ENCODE measurements at regions not wholly inside any gene's neighbourhood (a gene's known extent, or its start where the extent isn't known, plus 50 kb on each side); places are given as distances from the start of the nearest gene placed in this dataset.
A peak's percentile ranks its signal among the peaks of the same experiment; 100 is the strongest.
"Not testable (repeated sequence)": the region's sequence is repeated elsewhere in the genome, so short reads cannot be mapped to it uniquely, and the experiment has no call there.

DNA sequence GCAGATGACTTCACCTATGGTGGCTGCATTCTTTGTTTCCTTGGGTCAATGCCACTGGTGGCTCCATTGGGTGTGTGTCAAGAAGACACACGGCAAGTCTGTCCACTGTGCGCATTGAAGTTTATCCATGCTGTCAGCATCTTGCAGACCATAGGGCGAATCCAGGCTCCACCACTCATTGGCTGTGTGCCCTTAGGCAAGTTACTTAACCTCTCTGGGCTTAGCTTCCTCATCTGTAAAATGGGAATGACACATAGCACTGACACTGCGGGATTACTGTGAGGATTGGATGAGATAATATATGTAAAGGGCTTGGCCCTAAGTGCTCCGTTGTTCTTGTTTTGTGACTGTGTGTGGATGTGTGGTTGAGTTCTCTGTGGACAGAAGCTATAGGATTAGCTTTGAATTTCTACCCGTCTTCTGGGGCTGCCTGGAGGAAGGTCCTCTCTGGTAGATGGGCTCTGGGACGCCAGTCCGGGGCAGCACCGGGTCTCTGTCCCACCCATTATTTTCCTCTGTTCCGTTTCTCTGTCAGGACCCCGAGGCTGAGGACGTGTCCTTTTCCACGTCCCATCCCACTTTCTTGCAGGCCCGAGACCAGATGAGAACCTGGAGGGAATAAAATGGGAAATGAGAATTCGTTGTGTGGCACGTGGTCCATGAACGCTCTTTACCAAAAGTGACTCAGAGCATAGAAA is 178.4 kb downstream of the IRF8 start:
- Histone ChIP-seq H3K4me3 (no peak overlapping the region), H3K27me3 (ENCODE audit: low read depth) (peaks cover 9% of the 10 kb centered on the region), H3K36me3 (no peaks in the 10 kb centered on the region), H3K9me3 (no peaks in the 10 kb centered on the region), H3K4me1 (peaks cover 9% of the 10 kb centered on the region), H3K27ac (no peak overlapping the region)
- ATAC-seq (no peak), DNase-seq (no peak)
- TF ChIP-seq, protein P1, sequence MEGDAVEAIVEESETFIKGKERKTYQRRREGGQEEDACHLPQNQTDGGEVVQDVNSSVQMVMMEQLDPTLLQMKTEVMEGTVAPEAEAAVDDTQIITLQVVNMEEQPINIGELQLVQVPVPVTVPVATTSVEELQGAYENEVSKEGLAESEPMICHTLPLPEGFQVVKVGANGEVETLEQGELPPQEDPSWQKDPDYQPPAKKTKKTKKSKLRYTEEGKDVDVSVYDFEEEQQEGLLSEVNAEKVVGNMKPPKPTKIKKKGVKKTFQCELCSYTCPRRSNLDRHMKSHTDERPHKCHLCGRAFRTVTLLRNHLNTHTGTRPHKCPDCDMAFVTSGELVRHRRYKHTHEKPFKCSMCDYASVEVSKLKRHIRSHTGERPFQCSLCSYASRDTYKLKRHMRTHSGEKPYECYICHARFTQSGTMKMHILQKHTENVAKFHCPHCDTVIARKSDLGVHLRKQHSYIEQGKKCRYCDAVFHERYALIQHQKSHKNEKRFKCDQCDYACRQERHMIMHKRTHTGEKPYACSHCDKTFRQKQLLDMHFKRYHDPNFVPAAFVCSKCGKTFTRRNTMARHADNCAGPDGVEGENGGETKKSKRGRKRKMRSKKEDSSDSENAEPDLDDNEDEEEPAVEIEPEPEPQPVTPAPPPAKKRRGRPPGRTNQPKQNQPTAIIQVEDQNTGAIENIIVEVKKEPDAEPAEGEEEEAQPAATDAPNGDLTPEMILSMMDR (IDR thresholded peaks at IDR 0.05) = no peak
- intact Hi-C loops (cut with DNase I) = loop anchor here (10.0 kb wide), 1 partner anchor 417 kb away; no protein-coding TSS in a partner anchor

DNA sequence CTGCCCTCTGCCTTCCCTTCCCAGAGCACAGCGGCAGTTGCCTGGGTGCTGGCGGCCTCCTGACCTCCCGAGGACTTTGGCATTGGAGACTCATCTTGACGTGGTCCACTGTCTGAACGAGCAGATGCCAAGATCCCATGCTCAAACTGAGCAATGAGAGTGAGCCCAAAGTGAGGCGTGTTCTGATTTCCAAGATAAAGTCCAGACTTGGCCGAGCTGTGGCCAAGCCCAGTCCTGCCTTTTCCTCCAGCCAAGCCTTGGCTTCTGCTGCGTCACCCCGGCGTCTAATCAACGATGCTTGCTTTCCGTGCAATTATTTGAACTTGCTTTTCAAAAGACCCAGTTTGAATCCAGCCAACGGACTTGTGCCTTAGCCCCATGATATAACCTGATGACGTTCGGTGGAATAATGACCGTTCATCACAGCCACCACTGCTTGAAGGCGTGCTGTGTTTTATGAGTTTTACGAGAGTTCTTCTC is 179.2 kb downstream of the IRF8 start:
- Histone ChIP-seq H3K27ac (peak overlapping the region; percentile 46), H3K27me3 (ENCODE audit: low read depth) (peaks cover 13% of the 10 kb centered on the region), H3K9me3 (no peaks in the 10 kb centered on the region), H3K4me1 (peaks cover 5% of the 10 kb centered on the region), H3K36me3 (no peaks in the 10 kb centered on the region), H3K4me3 (no peak overlapping the region)
- intact Hi-C loops (cut with DNase I) = loop anchor here (10.0 kb wide), 1 partner anchor 417 kb away; no protein-coding TSS in a partner anchor
- DNase-seq (no peak), ATAC-seq (peak in 1 of 2 donors; percentile 29)
- TF ChIP-seq, protein P1 (IDR thresholded peaks at IDR 0.05) = no peak

GRCh38 chr16:86078711-86079110 is 179.7 kb downstream of the IRF8 start:
- H3K4me1 ChIP-seq, ATAC-seq, H3K4me3 ChIP-seq, H3K9me3 ChIP-seq, H3K36me3 ChIP-seq, DNase-seq: not testable (repeated sequence)
- Histone ChIP-seq H3K27ac (peak overlapping the region; percentile 46), H3K27me3 (ENCODE audit: low read depth) (peaks cover 14% of the 10 kb centered on the region)
- intact Hi-C loops (cut with DNase I) = loop anchor here (10.0 kb wide), 1 partner anchor 416 kb away; no protein-coding TSS in a partner anchor

DNA sequence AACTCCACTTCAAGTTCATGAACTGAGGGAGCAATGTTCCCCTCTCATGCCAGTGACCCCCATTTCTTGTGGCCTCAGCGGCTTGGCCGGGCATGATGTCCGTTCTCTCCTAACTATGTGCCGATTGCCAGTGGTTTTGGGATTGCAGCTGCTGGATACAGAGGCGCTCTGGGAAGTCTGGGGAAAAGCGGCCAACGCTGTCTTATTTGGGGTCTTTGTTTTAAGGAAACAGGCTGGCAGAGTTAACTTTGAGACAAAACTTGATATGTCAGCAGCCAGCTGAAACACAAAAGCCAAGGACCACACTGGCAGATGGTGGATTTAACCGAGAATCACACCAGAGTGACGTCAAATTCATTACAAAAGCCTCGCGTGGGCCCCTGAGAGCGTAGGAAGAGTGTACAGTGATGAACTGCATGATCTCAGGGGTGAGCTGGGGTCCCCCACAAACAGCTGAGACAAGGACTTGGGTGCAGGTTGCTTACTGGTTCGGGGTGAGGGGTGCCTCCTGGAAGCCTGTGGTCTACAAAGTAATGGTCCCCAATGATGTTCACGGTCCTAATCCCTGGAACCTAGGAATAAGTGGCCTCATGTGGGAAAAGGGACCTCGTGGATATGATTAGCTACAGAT is 180.4 kb downstream of the IRF8 start:
- Histone ChIP-seq H3K27me3 (ENCODE audit: low read depth) (peaks cover 14% of the 10 kb centered on the region), H3K4me3 (no peak overlapping the region), H3K36me3 (no peaks in the 10 kb centered on the region), H3K27ac (no peak overlapping the region), H3K4me1 (peaks cover 5% of the 10 kb centered on the region), H3K9me3 (no peaks in the 10 kb centered on the region)
- intact Hi-C loops (cut with DNase I) = loop anchor here (10.0 kb wide), 1 partner anchor 415 kb away; no protein-coding TSS in a partner anchor
- TF ChIP-seq, protein P1 (IDR thresholded peaks at IDR 0.05) = no peak
- DNase-seq (no peak), ATAC-seq (no peak)

GRCh38 chr16:86080131-86080875 is 181.3 kb downstream of the IRF8 start:
- Histone ChIP-seq H3K27me3 (ENCODE audit: low read depth) (peaks cover 14% of the 10 kb centered on the region), H3K4me3 (no peak overlapping the region), H3K27ac (no peak overlapping the region), H3K4me1 (peaks cover under 1% of the 10 kb centered on the region), H3K36me3 (no peaks in the 10 kb centered on the region), H3K9me3 (no peaks in the 10 kb centered on the region)
- DNase-seq (no peak), ATAC-seq (no peak)
- intact Hi-C loops (cut with DNase I) = no loop called here
- TF ChIP-seq, protein P1 (IDR thresholded peaks at IDR 0.05) = no peak
